ENCODE measurements at regions not wholly inside any gene's neighbourhood (a gene's known extent, or its start where the extent isn't known, plus 50 kb on each side); places are given as distances from the start of the nearest gene placed in this dataset.

DNA sequence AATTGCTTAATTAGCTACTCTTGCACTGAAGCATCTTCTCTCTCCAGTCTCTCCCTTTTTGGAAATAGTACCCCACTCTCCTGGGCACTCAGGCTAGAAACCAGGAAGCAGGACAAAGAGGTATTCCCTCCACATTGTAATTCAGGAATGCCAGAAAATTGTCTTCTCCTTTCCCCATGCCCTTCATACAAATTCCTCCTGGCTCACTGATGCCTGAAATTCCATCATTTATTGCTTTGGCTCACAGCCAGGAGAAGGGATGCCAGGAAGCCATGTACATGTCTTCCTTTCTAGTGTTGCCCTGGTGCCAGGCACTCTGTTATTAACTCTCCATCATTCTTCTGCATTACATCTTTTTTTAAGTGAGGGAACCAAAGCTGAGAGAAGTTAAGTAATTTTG is 716.5 kb upstream of the C9orf72 start:
- H3K36me3 ChIP-seq (ENCODE audit: control insufficient read depth in 1 of 2, insufficient read depth in 2 of 2, low read length in 2 of 2), result no peaks in the 10 kb centered on the region
- no peak overlapping the region for H3K4me3 ChIP-seq (replicated peaks in 1 of 2; ENCODE audit: low read depth in 1 of 2, low read length in 2 of 2)
- no peak overlapping the region for H3K4me2 ChIP-seq (ENCODE audit: low read length)
- H3K4me1 ChIP-seq (ENCODE audit: control insufficient read depth in 1 of 2, insufficient read depth in 2 of 2, low read length in 2 of 2), result no peaks in the 10 kb centered on the region
- H4K20me1 ChIP-seq (ENCODE audit: insufficient read depth), result no peaks in the 10 kb centered on the region
- H3K79me2 ChIP-seq (ENCODE audit: insufficient read depth, low read length), result no peaks in the 10 kb centered on the region
- DNase-seq (ENCODE audit: low read depth, low spot score) (no peak), ATAC-seq (no peak)
- H3K9me3 ChIP-seq (ENCODE audit: control insufficient read depth in 1 of 2, insufficient read depth in 1 of 2, low read depth in 1 of 2, low read length in 2 of 2), result peaks cover 0 to 3% of the 10 kb centered on the region in 2 experiments; a peak in 1 of 4 replicates
- no peaks in the 10 kb centered on the region for H3K27me3 ChIP-seq (ENCODE audit: insufficient read depth, low read length)
- no TSS peak for BruUV-seq (replicated peaks)
- H3K27ac ChIP-seq (ENCODE audit: low read depth, low read length), result no peak overlapping the region
- RAD21 ChIA-PET (ENCODE audit: low non-redundant PET in 1 of 2, low total read pairs in 2 of 2, uncharacterized antibody in 2 of 2, unreplicated experiment in 2 of 2), result no interaction called here
- H3K9ac ChIP-seq (ENCODE audit: low read length), result no peak overlapping the region
- TF ChIP-seq EGR1 (IDR thresholded peaks at IDR 0.05; ENCODE audit: low read depth) (no peak), SP1 (IDR thresholded peaks at IDR 0.05; ENCODE audit: low read depth) (no peak), FOSL1 (IDR thresholded peaks at IDR 0.05; ENCODE audit: low read depth) (no peak), YY1 (IDR thresholded peaks at IDR 0.05; ENCODE audit: extremely low read depth, insufficient replicate concordance, low read depth, low read length) (no peak), ZNF274 (IDR thresholded peaks at IDR 0.05; ENCODE audit: low read depth, low read length) (no peak), CEBPB (IDR thresholded peaks at IDR 0.05; ENCODE audit: low read depth) (no peak), SRF (IDR thresholded peaks at IDR 0.05; ENCODE audit: low read depth) (no peak), POLR2A (IDR thresholded peaks at IDR 0.05; ENCODE audit: borderline replicate concordance, extremely low read depth, insufficient read depth, insufficient read length) (no peak), POLR2AphosphoS5 (IDR thresholded peaks at IDR 0.05; ENCODE audit: low read depth, low read length) (no peak)
- TF ChIP-seq, protein P1, sequence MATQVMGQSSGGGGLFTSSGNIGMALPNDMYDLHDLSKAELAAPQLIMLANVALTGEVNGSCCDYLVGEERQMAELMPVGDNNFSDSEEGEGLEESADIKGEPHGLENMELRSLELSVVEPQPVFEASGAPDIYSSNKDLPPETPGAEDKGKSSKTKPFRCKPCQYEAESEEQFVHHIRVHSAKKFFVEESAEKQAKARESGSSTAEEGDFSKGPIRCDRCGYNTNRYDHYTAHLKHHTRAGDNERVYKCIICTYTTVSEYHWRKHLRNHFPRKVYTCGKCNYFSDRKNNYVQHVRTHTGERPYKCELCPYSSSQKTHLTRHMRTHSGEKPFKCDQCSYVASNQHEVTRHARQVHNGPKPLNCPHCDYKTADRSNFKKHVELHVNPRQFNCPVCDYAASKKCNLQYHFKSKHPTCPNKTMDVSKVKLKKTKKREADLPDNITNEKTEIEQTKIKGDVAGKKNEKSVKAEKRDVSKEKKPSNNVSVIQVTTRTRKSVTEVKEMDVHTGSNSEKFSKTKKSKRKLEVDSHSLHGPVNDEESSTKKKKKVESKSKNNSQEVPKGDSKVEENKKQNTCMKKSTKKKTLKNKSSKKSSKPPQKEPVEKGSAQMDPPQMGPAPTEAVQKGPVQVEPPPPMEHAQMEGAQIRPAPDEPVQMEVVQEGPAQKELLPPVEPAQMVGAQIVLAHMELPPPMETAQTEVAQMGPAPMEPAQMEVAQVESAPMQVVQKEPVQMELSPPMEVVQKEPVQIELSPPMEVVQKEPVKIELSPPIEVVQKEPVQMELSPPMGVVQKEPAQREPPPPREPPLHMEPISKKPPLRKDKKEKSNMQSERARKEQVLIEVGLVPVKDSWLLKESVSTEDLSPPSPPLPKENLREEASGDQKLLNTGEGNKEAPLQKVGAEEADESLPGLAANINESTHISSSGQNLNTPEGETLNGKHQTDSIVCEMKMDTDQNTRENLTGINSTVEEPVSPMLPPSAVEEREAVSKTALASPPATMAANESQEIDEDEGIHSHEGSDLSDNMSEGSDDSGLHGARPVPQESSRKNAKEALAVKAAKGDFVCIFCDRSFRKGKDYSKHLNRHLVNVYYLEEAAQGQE (IDR thresholded peaks at IDR 0.05; ENCODE audit: low read depth), result no peak
- TF ChIP-seq, protein P2, sequence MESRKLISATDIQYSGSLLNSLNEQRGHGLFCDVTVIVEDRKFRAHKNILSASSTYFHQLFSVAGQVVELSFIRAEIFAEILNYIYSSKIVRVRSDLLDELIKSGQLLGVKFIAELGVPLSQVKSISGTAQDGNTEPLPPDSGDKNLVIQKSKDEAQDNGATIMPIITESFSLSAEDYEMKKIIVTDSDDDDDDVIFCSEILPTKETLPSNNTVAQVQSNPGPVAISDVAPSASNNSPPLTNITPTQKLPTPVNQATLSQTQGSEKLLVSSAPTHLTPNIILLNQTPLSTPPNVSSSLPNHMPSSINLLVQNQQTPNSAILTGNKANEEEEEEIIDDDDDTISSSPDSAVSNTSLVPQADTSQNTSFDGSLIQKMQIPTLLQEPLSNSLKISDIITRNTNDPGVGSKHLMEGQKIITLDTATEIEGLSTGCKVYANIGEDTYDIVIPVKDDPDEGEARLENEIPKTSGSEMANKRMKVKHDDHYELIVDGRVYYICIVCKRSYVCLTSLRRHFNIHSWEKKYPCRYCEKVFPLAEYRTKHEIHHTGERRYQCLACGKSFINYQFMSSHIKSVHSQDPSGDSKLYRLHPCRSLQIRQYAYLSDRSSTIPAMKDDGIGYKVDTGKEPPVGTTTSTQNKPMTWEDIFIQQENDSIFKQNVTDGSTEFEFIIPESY (IDR thresholded peaks at IDR 0.05; ENCODE audit: extremely low read depth, insufficient replicate concordance, low read length), result no peak
- TF ChIP-seq, protein P3, sequence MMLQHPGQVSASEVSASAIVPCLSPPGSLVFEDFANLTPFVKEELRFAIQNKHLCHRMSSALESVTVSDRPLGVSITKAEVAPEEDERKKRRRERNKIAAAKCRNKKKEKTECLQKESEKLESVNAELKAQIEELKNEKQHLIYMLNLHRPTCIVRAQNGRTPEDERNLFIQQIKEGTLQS (IDR thresholded peaks at IDR 0.05), result no peak
- H3K9me2 ChIP-seq (ENCODE audit: insufficient read depth), result no peaks in the 10 kb centered on the region
- POLR2A ChIA-PET, result no interaction called here
- intact Hi-C loops (cut with micrococcal nuclease), result no loop called here
- H2AFZ ChIP-seq (ENCODE audit: low read depth, low read length, poor library complexity, severe bottlenecking), result no peak overlapping the region
- CTCF ChIA-PET, result no interaction called here
